Right kidney (tissue), 1 donor: ENCODE measurements at regions not wholly inside any gene's neighbourhood (a gene's known extent, or its start where the extent isn't known, plus 50 kb on each side); places are given as distances from the start of the nearest gene placed in this dataset.
A peak's percentile ranks its signal among the peaks of the same experiment; 100 is the strongest.

ENCODE experiments used
- DNase-seq: peaks from one replicate; pipeline ENCODE4 v3.0.0-alpha.2; 2016

DNA sequence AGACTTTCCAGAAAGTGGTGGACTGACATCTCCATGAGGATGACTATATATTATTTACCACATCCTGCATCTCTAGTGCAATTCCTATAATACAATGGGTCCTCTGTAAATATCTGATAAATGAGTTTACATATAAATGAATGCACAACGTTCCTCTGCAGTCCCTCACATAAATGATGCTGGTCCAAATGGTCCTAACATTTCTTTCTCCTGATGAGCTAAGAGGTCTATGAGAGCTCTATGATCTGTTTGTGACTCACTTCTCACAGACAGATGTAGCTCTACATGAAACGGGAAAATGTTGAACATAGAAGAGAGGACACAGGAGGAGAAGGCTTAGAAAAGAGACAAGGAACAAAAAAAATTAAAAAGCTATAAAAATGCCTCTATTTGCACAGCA, 201.2 kb upstream of the PIK3C3 start:
- no peak for DNase-seq

- DNase-seq, result no peak
These were observed 202.2 kb upstream of the PIK3C3 start for GRCh38 chr18:41752826-41753225.

DNA sequence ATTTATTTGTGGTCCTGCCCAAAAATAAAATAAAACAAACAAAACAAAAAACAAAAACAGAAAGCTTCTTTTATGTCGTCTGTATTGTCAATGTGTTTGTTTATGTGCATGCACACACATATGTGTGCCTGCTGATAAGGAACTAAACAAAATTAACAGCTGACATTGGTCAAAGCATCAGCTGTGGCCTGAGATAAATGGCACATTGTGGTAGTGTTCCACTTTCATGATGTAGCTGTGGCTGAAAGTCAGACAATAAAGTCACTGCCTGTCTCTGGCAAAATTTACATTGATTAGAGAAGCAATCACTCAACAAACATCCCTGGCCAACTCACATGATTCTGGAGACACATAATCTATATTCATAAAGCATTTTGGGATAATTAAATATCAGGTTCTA, 203.4 kb upstream of the PIK3C3 start:
- no peak for DNase-seq

GRCh38 chr18:41751161-41751560, 203.9 kb upstream of the PIK3C3 start:
- no peak for DNase-seq

- no peak for DNase-seq
These were observed 207.3 kb upstream of the PIK3C3 start for GRCh38 chr18:41747723-41748242.

- peak; percentile 45 for DNase-seq
These were observed 209.6 kb upstream of the PIK3C3 start for GRCh38 chr18:41745166-41746049.

DNA sequence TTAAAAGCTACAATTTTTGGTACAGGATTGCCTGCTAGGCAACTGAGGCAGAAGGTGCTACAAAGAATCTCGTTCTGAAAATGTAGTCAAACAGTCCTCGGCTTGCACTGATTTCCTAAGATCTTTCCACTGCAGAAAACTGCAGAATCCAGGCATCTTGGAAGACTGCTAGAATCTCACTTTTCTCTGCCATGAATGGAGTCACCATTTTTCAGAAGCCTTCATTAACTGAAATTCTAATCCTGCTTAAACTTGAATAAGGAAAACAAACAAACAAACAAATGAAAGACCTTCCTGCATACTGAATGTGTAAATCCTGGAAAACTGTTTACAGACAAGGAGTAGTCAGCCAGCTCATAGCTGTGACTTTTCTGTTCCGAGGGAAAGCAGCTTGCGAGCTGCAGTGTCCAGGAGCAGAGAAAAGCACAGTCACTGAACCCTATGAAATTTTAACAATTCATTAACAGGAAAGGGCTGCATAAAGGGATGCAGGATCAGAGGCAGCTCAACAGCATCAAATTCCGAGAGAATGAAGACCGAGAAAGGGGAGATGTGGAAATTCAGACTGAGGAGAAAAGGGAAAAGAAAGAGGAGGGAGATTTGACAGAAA, 210.5 kb upstream of the PIK3C3 start:
- peak; percentile 14 for DNase-seq

- no peak for DNase-seq
These were observed 217.8 kb upstream of the PIK3C3 start for GRCh38 chr18:41737218-41737617.

DNA sequence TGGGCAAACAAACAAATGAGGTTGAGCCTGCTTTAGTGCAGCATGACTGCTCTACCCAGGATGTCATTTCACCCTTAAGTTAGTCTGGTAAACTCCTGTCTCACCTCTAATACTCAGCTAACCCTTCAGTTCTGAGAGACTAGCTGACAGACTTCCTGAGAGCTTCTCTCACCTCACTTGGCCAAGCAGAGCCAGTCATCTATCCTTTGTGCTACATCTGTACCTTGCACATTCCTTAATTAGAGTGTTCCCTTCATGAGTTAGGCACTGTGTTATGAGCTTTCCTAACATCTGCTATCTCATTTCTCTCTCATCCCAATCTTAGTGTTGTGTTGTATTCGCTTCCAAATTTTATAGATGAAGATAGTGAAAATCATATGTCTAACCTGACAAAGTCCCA, 220.1 kb upstream of the PIK3C3 start:
- no peak for DNase-seq

DNA sequence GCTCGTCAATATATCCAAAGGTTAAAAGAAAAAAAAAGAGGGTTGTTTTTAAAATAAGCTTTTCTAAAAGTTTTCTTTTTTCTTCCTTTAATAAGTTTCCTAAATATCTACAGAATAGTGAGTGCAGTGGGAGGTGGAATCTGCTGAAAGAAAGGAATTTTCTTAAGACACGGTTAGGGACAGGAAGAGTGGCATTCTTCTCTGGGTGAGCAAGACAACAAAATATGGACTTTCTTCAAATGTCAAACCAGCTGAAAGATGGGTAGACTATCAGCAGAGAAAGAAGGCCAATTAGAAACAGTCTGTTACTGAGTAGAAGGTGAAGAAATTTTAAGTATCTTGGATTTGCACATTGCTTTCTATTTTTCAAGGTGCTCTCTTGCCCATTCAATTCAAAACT, 222.7 kb upstream of the PIK3C3 start:
- no peak for DNase-seq

DNA sequence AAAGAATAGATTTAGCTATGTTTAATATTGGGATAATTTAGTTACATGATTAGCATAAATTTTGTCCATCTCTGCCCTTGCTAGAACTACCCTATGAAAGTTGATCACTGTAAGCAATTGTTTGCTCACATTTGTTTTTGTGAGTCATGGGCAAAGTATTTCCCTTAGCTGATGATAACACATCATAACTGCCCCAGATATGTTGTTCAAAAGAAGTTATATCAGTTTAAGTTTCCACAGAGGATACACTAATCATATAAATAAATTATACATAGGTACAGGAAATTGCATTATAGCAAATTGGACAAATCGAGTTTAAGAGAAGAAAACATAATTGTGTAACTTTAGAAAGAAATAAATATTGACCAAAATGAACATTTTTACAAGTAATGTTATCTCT, 223.2 kb upstream of the PIK3C3 start:
- DNase-seq, result no peak

GRCh38 chr18:41724195-41724594, 230.8 kb upstream of the PIK3C3 start:
- no peak for DNase-seq

- no peak for DNase-seq
These were observed 233.8 kb upstream of the PIK3C3 start for GRCh38 chr18:41721103-41721790.

DNA sequence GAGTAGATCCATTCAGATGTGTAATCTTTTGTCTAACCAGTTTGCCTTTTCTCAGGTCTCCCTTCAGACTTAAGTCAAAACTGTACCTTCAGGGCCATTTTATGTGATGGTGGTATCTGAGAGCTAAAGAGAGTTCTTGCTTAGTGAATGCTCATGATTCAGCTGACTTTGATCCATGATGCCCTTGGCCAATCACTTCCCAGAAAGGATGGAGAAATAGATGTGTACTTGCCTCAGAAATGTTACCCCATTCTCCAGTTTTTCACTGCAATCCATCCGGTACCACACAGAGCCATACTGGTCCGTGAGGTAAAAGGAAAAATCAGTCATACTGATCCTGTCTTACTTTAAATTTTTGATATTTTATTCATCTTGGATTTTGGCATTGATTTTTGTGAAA, 234.8 kb upstream of the PIK3C3 start:
- no peak for DNase-seq

DNA sequence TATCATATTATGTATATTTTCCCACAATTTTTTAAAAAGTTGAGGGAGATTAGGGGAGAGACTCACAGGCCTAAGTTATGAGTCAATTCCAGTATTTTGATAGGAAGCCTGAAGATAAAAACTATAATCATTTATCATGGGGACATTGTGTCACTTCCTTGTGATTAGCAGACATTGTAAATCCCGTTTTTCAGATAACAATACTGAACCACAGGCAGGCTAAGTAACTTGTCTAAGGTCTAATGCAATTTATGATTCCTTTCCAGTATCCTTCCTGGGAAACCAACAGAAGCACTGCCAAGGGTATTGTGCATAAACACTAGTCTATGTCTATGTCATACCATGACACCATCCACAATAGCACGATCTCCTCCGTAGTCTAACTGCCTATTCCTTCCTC, 235.2 kb upstream of the PIK3C3 start:
- DNase-seq, result no peak

- DNase-seq, result no peak
These were observed 240.2 kb upstream of the PIK3C3 start for GRCh38 chr18:41714872-41715271.

- DNase-seq, result no peak
These were observed 240.8 kb upstream of the PIK3C3 start for GRCh38 chr18:41713969-41714825.

GRCh38 chr18:41706301-41706700, 248.7 kb upstream of the PIK3C3 start:
- no peak for DNase-seq

DNA sequence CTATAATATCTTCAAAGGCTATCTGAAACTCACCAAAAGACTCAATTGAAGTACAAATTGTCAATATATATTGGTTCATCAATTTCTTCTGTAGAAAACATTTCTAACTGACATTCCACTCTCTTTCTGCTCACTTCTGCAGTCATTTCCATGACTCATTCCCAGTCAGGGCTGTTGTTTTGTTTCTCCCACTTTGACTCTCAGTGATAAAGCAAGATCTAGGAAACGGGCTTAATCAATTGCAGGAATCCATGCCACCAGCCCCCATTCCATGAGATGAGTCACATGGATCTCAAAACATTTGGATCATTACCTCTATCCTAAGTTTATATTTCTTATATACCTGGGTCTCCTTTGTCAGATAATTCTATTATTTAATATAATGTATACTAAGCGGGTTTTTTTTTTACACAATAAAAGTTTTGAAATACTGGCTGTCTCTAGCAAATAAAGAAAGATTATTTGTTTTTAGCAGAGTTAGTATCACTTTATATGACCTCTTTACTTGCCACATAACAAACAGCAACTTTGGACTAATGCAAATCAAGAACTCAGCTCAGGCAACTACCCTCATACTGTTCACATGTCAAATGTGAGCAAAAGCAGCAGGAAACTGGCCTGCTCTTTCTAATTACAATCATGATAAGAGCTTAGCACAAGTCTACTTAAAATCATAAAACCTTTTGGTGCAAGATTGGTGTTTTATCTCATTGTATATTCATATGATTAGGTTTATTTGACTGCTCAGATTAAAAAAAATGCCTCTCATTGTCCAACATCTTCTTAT, 251.1 kb upstream of the PIK3C3 start:
- DNase-seq, result no peak

DNA sequence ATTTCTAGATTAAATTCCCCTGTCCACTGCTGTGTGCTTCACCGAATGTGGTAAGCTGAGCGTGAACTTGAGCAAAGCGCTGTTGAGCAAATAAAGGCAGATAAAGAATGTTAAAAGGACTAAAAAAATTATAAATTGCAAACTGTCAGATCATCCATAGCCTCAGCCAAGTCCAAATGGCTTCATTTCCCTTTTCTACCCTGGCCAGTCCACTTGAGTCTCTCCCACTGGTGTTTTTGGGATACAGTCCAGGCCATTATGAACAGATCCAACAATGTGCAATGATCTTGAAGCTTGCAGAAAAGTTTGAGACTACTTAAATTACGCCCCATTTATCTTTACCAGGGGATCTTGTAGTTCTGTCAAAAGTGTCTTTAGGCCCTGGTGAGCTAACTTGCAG, 254.6 kb upstream of the PIK3C3 start:
- no peak for DNase-seq

DNA sequence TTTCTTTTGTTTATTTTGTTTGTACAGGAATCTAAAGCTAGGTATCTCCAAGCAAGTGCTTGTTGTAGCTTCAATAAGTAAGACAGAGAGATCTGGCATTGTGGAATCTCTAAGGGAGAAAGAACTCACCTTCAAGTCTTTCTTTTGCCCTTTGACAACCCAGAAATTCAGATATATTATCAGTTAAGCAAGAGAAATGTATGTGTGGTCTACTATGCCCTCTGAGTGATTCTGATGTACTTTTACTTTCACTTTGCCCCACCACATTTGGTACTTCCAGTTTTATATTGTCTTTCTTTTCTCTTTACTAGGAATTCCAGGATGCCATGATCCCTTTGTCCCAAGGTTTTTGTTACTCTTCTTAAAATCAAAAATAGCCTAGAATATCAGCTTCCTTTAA, 259.6 kb upstream of the PIK3C3 start:
- DNase-seq, result no peak
